ENCODE measurements at regions not wholly inside any gene's neighbourhood (a gene's known extent, or its start where the extent isn't known, plus 50 kb on each side); places are given as distances from the start of the nearest gene placed in this dataset.

DNA sequence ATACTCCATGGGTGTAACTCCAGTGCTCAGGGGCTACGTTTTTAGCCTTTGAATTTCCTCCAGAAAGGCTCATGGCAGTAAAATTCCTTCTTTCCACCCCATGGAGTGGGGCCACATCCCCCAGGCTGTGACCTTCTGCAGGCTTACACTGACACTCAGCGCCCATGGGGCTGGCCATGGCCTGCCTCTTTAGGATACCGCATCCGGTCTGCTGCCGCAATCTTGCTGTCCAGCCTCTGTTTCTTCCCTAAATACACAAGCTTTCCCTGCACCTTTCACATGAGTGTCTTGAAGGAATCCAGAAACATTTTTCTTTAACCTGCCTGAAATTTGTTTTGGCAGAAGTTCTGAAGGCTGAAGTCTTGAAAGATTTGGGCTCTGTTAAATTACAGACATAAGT, 170.5 kb downstream of the NTMT2 start:
- peak; percentile 54 for DNase-seq (ENCODE audit: low read depth, low spot score)
- in situ Hi-C loops (cut with HindIII; ENCODE audit: low sequenced_read_pairs), result no loop called here
- TF ChIP-seq, protein P1, sequence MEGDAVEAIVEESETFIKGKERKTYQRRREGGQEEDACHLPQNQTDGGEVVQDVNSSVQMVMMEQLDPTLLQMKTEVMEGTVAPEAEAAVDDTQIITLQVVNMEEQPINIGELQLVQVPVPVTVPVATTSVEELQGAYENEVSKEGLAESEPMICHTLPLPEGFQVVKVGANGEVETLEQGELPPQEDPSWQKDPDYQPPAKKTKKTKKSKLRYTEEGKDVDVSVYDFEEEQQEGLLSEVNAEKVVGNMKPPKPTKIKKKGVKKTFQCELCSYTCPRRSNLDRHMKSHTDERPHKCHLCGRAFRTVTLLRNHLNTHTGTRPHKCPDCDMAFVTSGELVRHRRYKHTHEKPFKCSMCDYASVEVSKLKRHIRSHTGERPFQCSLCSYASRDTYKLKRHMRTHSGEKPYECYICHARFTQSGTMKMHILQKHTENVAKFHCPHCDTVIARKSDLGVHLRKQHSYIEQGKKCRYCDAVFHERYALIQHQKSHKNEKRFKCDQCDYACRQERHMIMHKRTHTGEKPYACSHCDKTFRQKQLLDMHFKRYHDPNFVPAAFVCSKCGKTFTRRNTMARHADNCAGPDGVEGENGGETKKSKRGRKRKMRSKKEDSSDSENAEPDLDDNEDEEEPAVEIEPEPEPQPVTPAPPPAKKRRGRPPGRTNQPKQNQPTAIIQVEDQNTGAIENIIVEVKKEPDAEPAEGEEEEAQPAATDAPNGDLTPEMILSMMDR (IDR thresholded peaks at IDR 0.05; ENCODE audit: low read depth, low read length), result no peak
- H3K4me3 ChIP-seq (ENCODE audit: low read depth, low read length), result no peak overlapping the region

DNA sequence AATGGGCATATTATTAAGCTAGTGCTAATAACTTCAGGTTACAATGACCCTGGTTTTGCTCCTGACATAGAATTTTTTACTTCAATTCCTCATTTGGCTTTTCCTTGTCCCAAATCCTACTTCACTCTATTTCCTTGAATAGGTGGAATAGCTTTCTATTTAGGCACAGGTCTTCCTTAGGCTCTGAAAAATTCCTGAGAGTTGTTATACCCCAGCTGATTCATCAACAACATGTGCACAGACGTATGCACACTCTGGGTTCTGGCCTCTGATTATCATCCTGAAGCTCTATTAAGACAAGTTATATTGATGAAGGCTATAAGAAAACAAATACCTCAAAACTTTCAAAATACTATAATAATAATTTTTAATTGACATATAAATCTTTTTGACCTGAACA, 172.4 kb downstream of the NTMT2 start:
- H3K4me3 ChIP-seq (ENCODE audit: low read depth, low read length), result no peak overlapping the region
- TF ChIP-seq, protein P1 (IDR thresholded peaks at IDR 0.05; ENCODE audit: low read depth, low read length), result no peak
- in situ Hi-C loops (cut with HindIII; ENCODE audit: low sequenced_read_pairs), result no loop called here
- DNase-seq (ENCODE audit: low read depth, low spot score), result no peak

DNA sequence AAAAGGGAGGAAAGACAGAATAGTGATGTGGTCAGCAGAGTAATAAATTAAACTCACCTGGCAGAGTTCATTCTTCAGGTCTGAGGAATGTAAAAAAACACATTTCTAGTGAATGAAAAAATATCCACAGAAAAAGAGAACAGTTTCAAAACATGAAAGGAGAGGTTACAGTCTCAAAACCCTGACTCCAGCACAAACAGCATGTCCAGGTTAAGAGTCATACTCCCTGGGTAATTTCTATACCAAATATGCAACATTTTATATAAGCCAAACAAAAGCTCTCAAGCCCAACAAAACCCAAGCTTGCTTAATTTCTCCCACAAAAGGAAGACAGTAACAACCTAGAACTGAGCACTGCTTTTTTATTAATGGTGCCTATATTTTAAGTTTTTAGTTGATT, 173.0 kb downstream of the NTMT2 start:
- in situ Hi-C loops (cut with HindIII; ENCODE audit: low sequenced_read_pairs), result no loop called here
- H3K4me3 ChIP-seq (ENCODE audit: low read depth, low read length), result no peak overlapping the region
- DNase-seq (ENCODE audit: low read depth, low spot score), result no peak
- TF ChIP-seq, protein P1 (IDR thresholded peaks at IDR 0.05; ENCODE audit: low read depth, low read length), result no peak

GRCh38 chr1:170321113-170321512, 175.4 kb downstream of the NTMT2 start:
- peak; percentile 29 for DNase-seq (ENCODE audit: low read depth, low spot score)
- in situ Hi-C loops (cut with HindIII; ENCODE audit: low sequenced_read_pairs), result no loop called here
- no peak overlapping the region for H3K4me3 ChIP-seq (ENCODE audit: low read depth, low read length)
- TF ChIP-seq, protein P1 (IDR thresholded peaks at IDR 0.05; ENCODE audit: low read depth, low read length), result no peak

GRCh38 chr1:170326186-170326585, 180.4 kb downstream of the NTMT2 start:
- H3K4me3 ChIP-seq (ENCODE audit: low read depth, low read length), result no peak overlapping the region
- TF ChIP-seq, protein P1 (IDR thresholded peaks at IDR 0.05; ENCODE audit: low read depth, low read length), result no peak
- in situ Hi-C loops (cut with HindIII; ENCODE audit: low sequenced_read_pairs), result no loop called here
- no peak for DNase-seq (ENCODE audit: low read depth, low spot score)

DNA sequence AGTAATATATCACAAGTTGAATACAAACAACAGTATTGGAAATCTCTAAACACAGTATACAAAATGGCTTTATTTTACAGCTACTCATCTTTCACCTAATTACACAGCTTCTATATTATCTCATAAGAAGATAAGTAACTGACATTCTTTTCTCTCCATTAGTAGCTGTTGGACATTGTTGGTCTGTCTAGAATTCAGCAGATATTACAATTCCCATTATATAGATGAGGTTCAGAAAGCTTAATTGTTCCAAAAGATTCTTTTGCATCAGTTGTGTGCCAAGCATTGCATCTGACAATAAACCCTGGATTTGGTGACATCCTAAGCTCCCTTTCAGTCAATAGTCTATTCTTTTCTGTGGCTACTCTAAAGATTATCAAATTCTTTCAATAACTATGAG, 187.0 kb downstream of the NTMT2 start:
- TF ChIP-seq, protein P1 (IDR thresholded peaks at IDR 0.05; ENCODE audit: low read depth, low read length), result no peak
- in situ Hi-C loops (cut with HindIII; ENCODE audit: low sequenced_read_pairs), result no loop called here
- DNase-seq (ENCODE audit: low read depth, low spot score), result no peak
- H3K4me3 ChIP-seq (ENCODE audit: low read depth, low read length), result no peak overlapping the region

GRCh38 chr1:170337413-170337994, 191.7 kb downstream of the NTMT2 start:
- no peak for DNase-seq (ENCODE audit: low read depth, low spot score)
- TF ChIP-seq, protein P1 (IDR thresholded peaks at IDR 0.05; ENCODE audit: low read depth, low read length), result no peak
- H3K4me3 ChIP-seq (ENCODE audit: low read depth, low read length), result no peak overlapping the region
- in situ Hi-C loops (cut with HindIII; ENCODE audit: low sequenced_read_pairs), result no loop called here
